DMS153 (cell line): ENCODE measurements at regions not wholly inside any gene's neighbourhood (a gene's known extent, or its start where the extent isn't known, plus 50 kb on each side); places are given as distances from the start of the nearest gene placed in this dataset.

Experiments used
- DNase-seq: peaks from one replicate; lab custom pipeline; 2025; lab: John Stamatoyannopoulos, UW

GRCh38 chr9:20197976-20198685 is 409.3 kb upstream of the SLC24A2 start:
- DNase-seq, result no peak

GRCh38 chr9:20191228-20191840 is 402.5 kb upstream of the SLC24A2 start:
- no peak for DNase-seq

- DNase-seq, result no peak
These were observed 401.0 kb upstream of the SLC24A2 start for GRCh38 chr9:20189871-20190270.

GRCh38 chr9:20188616-20189369 is 400.0 kb upstream of the SLC24A2 start:
- DNase-seq, result no peak

- DNase-seq, result no peak
These were observed 398.5 kb upstream of the SLC24A2 start for GRCh38 chr9:20187318-20187717.

- no peak for DNase-seq
These were observed 398.0 kb upstream of the SLC24A2 start for GRCh38 chr9:20186823-20187222.

GRCh38 chr9:20186231-20186630 is 397.4 kb upstream of the SLC24A2 start:
- no peak for DNase-seq

- no peak for DNase-seq
These were observed 395.7 kb upstream of the SLC24A2 start for GRCh38 chr9:20184541-20184940.

GRCh38 chr9:20178679-20179078 is 389.8 kb upstream of the SLC24A2 start:
- no peak for DNase-seq

GRCh38 chr9:20178197-20178596 is 389.4 kb upstream of the SLC24A2 start:
- no peak for DNase-seq

GRCh38 chr9:20170122-20170521 is 381.3 kb upstream of the SLC24A2 start:
- DNase-seq, result no peak

GRCh38 chr9:20152151-20152725 is 363.4 kb upstream of the SLC24A2 start:
- DNase-seq, result no peak

- DNase-seq, result no peak
These were observed 359.6 kb upstream of the SLC24A2 start for GRCh38 chr9:20148416-20148815.

GRCh38 chr9:20144197-20144596 is 355.4 kb upstream of the SLC24A2 start:
- no peak for DNase-seq

- DNase-seq, result peak; percentile 95
These were observed 351.0 kb upstream of the SLC24A2 start for GRCh38 chr9:20139763-20140290.

- DNase-seq, result no peak
These were observed 350.0 kb upstream of the SLC24A2 start for GRCh38 chr9:20138841-20139240.

- DNase-seq, result no peak
These were observed 349.3 kb upstream of the SLC24A2 start for GRCh38 chr9:20138116-20138515.

- DNase-seq, result no peak
These were observed 348.6 kb upstream of the SLC24A2 start for GRCh38 chr9:20137425-20137824.

GRCh38 chr9:20135119-20135697 is 346.4 kb upstream of the SLC24A2 start:
- no peak for DNase-seq

GRCh38 chr9:20125727-20126126 is 336.9 kb upstream of the SLC24A2 start:
- DNase-seq, result no peak

GRCh38 chr9:20119566-20119965 is 330.7 kb upstream of the SLC24A2 start:
- no peak for DNase-seq

- DNase-seq, result no peak
These were observed 329.1 kb upstream of the SLC24A2 start for GRCh38 chr9:20117986-20118385.
